GM21515 (cell line): ENCODE measurements at regions not wholly inside any gene's neighbourhood (a gene's known extent, or its start where the extent isn't known, plus 50 kb on each side); places are given as distances from the start of the nearest gene placed in this dataset.

Experiments used
- ATAC-seq: cut with Tn5 transposase; IDR thresholded peaks from one replicate; pipeline ENCODE4 v1.9.1; 2021; ENCODE audit not compliant: unreplicated experiment

GRCh38 chr2:6384341-6384740 lies 481.4 kb downstream of the CMPK2 start:
- ATAC-seq, result no peak

DNA sequence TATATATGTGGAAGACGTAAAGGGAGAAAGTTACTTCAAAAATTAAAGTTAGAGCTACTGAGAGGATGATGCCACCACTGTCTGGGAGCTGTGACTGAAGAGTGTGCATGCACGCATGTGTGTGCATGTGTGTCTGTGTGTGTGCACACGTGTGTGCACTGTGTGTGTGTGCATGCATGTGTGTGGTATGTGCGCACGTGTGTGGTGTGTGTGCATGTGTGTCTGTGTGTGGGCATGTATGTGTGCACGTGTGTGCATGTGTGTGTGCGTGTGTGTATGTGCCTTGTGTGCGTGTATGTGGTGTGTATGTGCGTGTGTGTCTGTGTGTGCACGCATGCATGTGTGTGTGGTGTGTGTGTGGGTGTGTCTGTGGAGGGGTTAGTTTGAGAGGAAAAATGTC lies 473.4 kb downstream of the CMPK2 start:
- ATAC-seq, result no peak

- no peak for ATAC-seq
These were observed 472.7 kb downstream of the CMPK2 start for GRCh38 chr2:6392966-6393365.

GRCh38 chr2:6393819-6394218 lies 471.9 kb downstream of the CMPK2 start:
- no peak for ATAC-seq

GRCh38 chr2:6394276-6394675 lies 471.4 kb downstream of the CMPK2 start:
- no peak for ATAC-seq

DNA sequence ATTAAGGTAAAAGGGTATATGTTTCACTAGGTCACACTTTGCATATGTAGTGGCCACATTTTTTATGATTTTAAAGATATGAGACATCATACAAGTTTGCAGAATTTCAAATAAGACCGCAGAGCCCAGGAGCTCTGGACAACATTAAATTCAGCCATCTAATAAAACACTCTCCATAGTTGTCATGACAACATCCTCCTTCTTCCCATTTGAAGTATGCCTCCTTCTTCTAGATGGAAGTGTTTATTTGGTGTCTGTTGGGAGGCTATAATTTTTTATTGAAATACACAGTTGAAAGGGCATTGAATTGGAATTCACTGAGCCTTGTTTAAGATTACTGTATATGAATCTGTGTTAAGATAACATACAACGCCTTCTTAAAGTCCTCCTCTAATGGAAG lies 467.3 kb downstream of the CMPK2 start:
- ATAC-seq, result no peak

- no peak for ATAC-seq
These were observed 464.4 kb downstream of the CMPK2 start for GRCh38 chr2:6401301-6401700.

DNA sequence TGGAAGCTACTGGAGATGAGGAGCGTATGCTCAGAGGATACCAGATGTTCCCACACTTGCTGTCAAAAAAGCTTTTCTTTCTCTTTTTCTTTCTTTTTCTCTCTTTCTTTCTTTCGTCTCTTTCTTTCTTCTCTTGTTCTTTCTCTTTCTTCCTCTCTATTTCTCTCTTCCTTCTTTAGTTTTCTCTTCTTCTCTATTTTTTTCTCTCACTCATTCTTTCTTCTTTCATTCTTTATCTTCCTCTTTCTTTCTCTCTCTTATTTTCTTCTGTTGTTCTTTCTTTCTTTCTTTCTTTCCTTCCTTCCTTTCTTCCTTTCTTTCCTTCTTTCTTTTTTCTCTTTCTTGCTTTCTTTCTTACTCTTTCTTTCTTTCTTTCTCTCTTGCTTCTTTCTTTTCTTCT lies 457.6 kb downstream of the CMPK2 start:
- ATAC-seq, result no peak

GRCh38 chr2:6410313-6410712 lies 455.4 kb downstream of the CMPK2 start:
- no peak for ATAC-seq

DNA sequence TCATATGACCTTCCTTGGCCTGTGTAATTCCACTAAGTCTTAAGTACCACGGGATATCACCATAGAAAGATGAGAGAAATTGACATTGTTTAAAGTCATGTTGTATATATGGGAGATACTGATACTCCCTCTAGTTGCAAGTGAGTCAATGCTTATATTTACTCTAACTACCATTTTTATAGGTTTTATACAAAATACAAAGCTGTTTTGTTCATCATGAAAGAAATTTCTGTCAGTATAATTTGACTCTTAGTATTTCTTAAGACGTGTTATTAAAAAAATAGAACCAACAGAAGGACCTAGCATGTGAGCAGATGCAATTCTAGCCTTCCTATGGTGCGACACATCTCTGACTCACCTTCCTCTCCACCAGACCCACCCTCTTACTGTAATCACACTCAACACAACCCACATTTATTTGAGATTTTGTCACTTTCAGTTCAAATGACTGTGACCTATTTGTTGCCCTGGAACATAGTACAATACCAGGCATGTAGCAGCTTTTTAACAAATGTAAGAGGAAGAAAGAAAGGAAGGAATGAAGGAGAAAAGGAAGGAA lies 453.1 kb downstream of the CMPK2 start:
- ATAC-seq, result no peak

DNA sequence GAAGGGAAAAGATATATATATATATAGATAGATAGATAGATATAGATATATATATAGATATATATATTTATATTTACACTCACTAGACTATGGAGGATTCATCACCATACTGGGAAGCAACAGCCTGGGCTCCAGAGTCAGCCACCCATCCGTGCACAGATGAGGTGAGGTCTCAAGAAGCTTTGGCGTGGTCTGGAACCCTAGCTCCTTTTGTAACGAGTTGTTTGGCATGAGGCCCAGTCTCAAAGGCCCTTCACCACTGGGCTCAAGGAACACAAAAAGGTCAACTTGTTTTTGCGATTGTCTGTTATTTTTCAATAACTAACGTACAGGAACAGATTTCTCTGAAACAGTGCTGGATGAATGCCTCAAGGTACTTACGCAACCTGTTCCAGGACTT lies 448.7 kb downstream of the CMPK2 start:
- ATAC-seq, result no peak

- no peak for ATAC-seq
These were observed 447.4 kb downstream of the CMPK2 start for GRCh38 chr2:6418291-6418690.

DNA sequence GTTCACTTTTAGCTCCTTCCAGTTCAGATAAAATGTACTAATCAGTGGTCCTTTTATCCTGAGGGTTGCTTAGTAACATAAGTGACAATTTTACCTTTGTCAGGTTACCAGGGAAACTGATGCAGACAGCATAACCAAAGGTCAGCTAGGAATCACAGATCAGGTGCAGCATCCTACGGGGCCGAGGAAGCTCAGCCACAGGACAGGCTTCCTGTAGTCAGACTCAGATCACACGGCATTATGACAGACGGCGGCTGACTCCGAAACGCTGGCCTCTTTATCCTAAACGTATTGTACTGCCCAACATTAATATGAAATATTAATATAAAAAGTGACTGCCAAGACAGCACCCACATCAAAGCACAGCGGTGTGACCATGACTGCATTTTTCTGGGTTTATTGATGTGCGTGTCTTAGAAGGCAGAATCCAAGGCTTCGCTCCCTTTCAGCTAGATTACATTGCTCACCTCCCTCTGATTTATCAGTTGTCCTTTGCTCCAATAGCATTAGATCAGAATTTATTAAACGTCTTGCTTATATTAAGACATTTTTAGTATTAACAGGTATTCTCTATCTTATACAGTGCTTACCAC lies 444.5 kb downstream of the CMPK2 start:
- no peak for ATAC-seq

DNA sequence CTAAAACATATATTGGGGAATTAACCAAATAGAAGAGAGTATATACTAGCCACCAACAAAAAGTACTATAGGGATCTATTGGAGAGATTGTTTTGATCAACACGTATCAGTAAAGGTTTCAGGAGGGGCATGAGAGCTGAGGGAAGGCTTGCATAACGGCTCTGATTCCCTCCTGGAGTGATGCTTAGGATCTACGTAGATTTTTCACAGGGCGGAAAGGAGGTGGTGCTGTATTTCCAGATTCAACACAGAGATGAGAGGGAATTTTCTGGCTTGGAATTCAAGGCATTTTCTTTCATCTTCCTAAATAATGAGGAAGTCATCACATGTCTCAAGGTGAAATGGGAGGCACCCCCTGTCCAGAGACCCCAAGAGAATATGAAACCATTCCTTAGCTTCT lies 443.8 kb downstream of the CMPK2 start:
- no peak for ATAC-seq

GRCh38 chr2:6423157-6423556 lies 442.6 kb downstream of the CMPK2 start:
- ATAC-seq, result no peak

GRCh38 chr2:6423944-6424343 lies 441.8 kb downstream of the CMPK2 start:
- no peak for ATAC-seq

GRCh38 chr2:6425032-6425431 lies 440.7 kb downstream of the CMPK2 start:
- ATAC-seq, result no peak

DNA sequence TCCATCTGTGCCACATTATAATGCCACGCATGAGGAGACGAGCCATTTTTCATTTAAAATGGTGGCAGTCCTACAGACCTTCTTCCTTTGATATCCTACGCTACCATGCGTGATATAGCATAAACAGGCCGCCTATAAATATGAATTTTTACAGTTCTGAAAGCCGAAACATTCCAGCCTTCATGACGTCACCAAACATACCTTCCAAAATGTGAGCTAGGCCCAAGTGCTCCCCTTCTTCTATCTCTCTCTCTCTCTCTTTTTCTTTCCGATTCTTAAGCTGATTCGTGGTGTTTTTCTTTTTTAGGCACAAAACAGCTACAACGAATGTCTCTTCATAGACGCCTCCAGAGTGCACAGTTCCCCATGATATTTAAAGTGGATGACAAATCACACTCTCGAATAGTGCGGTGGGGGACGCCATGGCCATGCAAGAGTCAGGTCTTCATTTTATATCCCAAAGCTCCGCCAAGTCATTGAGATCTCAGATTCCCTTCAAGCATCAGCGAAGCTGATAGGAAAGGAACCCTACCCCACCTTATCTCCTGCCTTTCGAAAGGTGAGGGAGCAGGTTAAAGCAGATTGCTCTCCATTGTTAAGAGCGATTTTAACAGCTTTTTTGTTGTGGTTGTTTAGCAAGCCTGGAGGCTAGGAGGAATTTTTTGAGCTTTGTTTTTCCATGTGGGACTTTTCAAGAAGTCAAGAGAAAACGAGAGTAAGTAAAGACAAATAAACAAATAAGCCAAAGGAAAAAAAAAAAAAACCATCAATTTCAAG lies 436.3 kb downstream of the CMPK2 start:
- no peak for ATAC-seq

DNA sequence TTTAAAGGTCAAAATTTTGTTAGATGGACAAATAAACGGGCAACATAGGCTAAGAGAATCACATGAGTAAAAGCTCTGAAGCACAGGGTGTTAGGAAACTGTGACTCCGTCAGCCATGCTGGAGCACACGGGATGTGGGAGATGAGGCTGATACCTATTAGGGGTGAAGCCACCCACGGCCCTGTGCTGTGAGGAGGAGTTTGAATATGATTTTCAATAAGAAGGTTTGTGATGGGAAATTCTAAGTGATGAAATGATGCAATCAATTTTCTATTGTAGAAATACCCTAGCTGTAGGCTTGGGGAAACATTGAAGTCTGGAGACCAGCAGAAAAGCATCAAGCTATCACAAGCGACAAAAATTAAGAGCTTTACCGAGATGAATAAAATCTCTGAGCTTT lies 431.3 kb downstream of the CMPK2 start:
- ATAC-seq, result no peak

GRCh38 chr2:6441800-6442199 lies 423.9 kb downstream of the CMPK2 start:
- no peak for ATAC-seq

DNA sequence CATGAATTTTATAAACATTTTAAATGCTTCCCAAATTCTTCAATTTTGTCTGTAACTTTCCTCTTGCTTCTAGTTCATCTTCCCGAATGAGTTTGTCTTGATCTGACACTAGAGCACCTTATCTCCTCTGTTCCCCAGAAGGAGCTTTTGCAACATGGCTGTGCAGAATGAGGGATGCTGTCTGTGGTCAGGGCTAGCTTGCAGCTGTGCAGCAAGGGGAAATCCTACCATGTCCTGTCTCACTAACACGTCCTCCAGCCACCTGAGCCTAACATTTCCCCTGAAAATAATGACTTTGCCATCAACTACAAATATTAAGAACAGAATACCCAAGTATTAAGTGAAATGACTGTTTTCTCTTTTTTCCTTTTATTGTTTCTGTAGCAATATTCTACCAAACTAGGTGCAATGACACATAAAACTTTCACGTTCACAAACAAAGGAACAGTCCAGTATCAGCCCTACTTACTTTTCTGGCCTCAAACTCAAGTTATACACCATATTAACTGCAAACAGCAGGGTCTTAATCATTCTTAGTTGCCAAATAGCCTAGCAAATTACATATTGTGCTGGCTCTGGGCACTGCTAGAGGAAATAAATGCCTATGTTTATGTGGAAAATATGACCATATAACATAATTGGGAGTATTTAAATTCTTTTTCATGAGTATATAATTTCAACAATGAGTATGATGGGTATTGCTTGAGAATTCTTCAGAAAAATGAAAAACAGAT lies 423.3 kb downstream of the CMPK2 start:
- no peak for ATAC-seq
